ENCODE measurements at regions not wholly inside any gene's neighbourhood (a gene's known extent, or its start where the extent isn't known, plus 50 kb on each side); places are given as distances from the start of the nearest gene placed in this dataset.
A peak's percentile ranks its signal among the peaks of the same experiment; 100 is the strongest.

DNA sequence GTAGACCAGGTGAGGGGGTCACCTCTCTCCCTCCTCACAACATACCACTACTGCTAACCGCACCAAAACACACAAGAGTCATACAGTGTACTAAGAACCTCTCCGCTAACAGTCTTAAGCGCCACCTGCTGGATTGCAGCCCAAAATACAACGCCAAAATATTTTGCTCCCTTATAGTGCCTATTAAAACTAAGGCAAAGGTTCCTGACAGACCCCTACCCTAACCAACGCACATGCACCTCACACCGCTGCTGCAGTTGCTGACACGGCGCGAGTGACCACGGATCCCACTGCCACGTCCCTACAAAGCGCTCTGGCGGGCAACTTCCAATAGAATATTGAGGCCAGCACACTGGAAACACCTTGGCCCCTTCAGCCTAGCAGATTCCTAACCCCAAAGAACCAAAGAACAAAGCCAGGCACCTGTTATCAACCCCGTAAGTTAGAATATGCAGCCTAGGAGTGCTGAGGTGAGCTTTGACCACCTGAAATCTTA, 563.6 kb upstream of the SEMA3D start:
- CTCF ChIA-PET, result interaction anchor here (0.6 to 1.9 kb wide), 5 partner anchors 15 to 720 kb away, joined by 3 to 13 read pairs (median 3); no protein-coding TSS in a partner anchor
- POLR2A ChIA-PET, result no interaction called here
- DNase-seq (ENCODE audit: extremely low spot score), result peak; percentile 43
- TF ChIP-seq, protein P1, sequence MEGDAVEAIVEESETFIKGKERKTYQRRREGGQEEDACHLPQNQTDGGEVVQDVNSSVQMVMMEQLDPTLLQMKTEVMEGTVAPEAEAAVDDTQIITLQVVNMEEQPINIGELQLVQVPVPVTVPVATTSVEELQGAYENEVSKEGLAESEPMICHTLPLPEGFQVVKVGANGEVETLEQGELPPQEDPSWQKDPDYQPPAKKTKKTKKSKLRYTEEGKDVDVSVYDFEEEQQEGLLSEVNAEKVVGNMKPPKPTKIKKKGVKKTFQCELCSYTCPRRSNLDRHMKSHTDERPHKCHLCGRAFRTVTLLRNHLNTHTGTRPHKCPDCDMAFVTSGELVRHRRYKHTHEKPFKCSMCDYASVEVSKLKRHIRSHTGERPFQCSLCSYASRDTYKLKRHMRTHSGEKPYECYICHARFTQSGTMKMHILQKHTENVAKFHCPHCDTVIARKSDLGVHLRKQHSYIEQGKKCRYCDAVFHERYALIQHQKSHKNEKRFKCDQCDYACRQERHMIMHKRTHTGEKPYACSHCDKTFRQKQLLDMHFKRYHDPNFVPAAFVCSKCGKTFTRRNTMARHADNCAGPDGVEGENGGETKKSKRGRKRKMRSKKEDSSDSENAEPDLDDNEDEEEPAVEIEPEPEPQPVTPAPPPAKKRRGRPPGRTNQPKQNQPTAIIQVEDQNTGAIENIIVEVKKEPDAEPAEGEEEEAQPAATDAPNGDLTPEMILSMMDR (IDR thresholded peaks at IDR 0.05; ENCODE audit: control extremely low read depth, extremely low read depth, low read depth, missing control alignments), result peak; percentile 84

DNA sequence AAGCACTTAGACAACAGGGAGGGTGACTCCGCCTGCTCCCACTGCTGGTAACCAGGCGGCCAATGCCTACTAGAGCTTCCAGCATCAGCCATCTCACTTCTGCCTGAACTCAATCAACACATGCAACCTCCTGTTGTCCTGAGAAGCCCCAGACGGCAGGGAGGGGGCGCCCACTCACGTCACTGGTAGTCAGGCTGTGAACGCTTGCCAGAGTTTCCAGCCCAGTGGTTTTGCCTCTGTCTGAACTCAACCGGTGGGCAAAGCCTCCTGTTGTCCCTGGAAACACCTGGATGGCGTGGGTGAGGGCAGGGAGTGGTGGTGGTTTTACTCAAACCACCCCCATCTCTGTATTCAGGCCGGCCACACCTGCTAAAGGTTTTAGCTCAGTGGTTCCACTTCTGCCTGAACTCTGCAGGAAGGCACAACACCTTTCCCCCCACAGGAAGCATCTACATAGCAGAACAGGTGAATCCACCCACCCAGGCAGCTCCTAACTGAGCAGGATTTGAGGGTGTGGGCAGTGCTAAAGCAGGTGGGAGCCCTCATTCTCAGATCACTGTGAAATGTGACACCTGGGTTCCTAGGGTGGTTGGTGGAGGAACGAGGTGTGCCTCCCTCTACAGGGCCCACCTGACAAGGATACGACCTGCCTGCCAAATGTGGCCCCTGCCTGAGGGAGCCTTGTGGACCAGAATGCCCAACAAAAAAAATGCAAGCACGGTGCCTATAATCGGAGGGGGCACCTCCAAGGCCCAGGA, 563.0 kb upstream of the SEMA3D start:
- ChIA-PET POLR2A (no interaction called here), CTCF (interaction anchor here (0.8 to 1.9 kb wide), 13 partner anchors 9 to 1816 kb away, joined by 3 to 13 read pairs (median 4); no protein-coding TSS in a partner anchor)
- no peak for DNase-seq (ENCODE audit: extremely low spot score)
- TF ChIP-seq, protein P1 (IDR thresholded peaks at IDR 0.05; ENCODE audit: control extremely low read depth, extremely low read depth, low read depth, missing control alignments), result no peak

DNA sequence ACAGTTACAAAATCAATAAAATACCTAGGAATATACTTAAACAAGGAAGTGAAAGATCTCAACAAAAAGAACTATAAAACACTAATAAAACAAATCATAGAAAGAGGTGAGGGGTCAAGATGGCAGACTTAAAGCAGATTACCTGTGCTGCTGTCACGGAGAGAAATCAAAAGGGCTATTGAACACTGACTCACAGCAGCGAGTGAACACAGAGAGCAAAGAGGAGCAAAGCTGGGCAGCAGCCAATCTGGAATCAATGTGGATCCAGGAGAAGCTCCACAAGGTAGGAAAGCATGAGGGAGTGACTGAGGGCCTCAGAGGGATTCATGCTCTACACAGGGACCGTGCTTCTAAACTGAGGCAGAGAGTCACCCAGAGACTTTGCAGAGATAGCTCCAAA, 562.0 kb upstream of the SEMA3D start:
- DNase-seq (ENCODE audit: extremely low spot score), result no peak
- POLR2A ChIA-PET, result no interaction called here
- CTCF ChIA-PET, result interaction anchor here (1.0 to 1.9 kb wide), 12 partner anchors 8 to 1815 kb away, joined by 3 to 13 read pairs (median 4); no protein-coding TSS in a partner anchor
- TF ChIP-seq, protein P1 (IDR thresholded peaks at IDR 0.05; ENCODE audit: control extremely low read depth, extremely low read depth, low read depth, missing control alignments), result no peak

DNA sequence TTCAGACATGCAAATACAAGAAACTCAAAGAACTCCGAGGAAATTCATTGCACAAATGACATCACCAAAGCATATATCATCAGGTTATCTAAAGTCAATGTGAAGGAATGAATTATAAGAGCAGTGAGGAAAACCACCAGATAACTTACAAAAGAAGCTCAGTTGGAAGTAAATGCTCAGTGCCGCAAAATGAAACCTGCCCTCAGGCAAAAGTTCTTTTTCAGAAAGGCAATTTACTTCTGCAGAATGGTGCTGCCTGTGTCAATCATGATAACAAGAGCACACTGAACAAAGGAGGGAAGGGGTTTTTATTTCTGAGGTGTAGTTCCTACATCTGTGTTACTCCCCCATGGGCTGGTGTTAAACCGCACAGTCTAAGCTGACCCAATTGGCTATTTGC, 550.6 kb upstream of the SEMA3D start:
- POLR2A ChIA-PET, result no interaction called here
- DNase-seq (ENCODE audit: extremely low spot score), result no peak
- CTCF ChIA-PET, result interaction anchor here (3.4 kb wide), 1 partner anchor 12 kb away, joined by 12 read pairs; no protein-coding TSS in a partner anchor

DNA sequence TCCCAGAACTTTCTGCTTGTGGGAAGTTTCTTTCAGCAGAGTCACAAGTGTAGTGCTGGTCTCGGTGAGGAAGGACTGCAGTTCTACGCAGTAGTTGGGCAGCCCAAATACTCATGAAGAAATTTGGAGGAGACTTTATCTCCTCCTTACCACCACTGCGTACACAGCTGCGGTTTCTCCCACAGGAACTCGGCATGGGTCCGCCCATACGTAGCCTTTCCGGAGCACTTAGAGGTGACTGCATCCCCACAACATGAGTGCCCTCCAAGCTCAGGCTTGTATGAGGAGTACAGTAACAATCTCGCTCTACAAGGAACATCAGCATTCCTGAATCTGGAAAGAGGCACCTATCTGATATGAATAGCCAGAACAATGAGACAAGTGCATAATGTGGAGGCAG, 549.2 kb upstream of the SEMA3D start:
- no peak for DNase-seq (ENCODE audit: extremely low spot score)
- ChIA-PET POLR2A (no interaction called here), CTCF (interaction anchor here (3.2 kb wide), 1 partner anchor 13 kb away, joined by 13 read pairs; no protein-coding TSS in a partner anchor)
- TF ChIP-seq, protein P1 (IDR thresholded peaks at IDR 0.05; ENCODE audit: control extremely low read depth, extremely low read depth, low read depth, missing control alignments), result no peak

More for the DNA sequence above, 550.6 kb upstream of the SEMA3D start:
- TF ChIP-seq, protein P1 (IDR thresholded peaks at IDR 0.05; ENCODE audit: control extremely low read depth, extremely low read depth, low read depth, missing control alignments), result no peak

DNA sequence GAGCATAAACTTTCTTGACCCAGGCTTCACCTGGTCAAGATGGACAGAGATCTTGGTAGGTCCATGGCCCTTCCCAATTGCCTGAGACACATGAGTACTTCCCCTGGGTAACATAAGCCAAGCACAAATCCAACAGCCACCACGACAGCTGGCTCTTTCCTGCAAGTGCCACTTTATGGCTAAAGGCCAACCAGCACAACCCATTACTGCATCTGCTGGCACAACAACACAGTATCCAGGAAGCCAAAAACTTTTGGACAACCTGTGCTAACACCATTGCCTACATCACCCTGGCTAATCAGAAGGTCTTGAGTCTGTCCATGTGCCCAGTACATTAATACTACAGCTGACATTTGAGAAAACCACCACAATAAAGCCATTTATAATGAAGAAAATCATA, 548.0 kb upstream of the SEMA3D start:
- DNase-seq (ENCODE audit: extremely low spot score), result no peak
- ChIA-PET CTCF (interaction anchor here (3.2 kb wide), 1 partner anchor 15 kb away, joined by 13 read pairs; no protein-coding TSS in a partner anchor), POLR2A (no interaction called here)
- TF ChIP-seq, protein P1 (IDR thresholded peaks at IDR 0.05; ENCODE audit: control extremely low read depth, extremely low read depth, low read depth, missing control alignments), result no peak

All from GM10248 (cell line).